ENCODE measurements at regions not wholly inside any gene's neighbourhood (a gene's known extent, or its start where the extent isn't known, plus 50 kb on each side); places are given as distances from the start of the nearest gene placed in this dataset.

GRCh38 chr11:98600786-98601773 is 419.7 kb upstream of the CNTN5 start:
- no peaks in the 10 kb centered on the region for H3K4me1 ChIP-seq
- no peak overlapping the region for H3K27ac ChIP-seq
- intact Hi-C loops (cut with DNase I), result no loop called here
- H3K4me3 ChIP-seq, result no peak overlapping the region
- no peak for TF ChIP-seq CTCF (IDR thresholded peaks at IDR 0.05)
- no peaks in the 10 kb centered on the region for H3K27me3 ChIP-seq
- H3K9me3 ChIP-seq, result no peaks in the 10 kb centered on the region
- ATAC-seq, result peak; percentile 94
- no peaks in the 10 kb centered on the region for H3K36me3 ChIP-seq
- DNase-seq, result peak; percentile 85

GRCh38 chr11:98616098-98616655 is 404.6 kb upstream of the CNTN5 start:
- H3K9me3 ChIP-seq, result peaks cover 3% of the 10 kb centered on the region
- intact Hi-C loops (cut with DNase I), result no loop called here
- no peaks in the 10 kb centered on the region for H3K4me1 ChIP-seq
- H3K36me3 ChIP-seq, result no peaks in the 10 kb centered on the region
- peak; percentile 51 for ATAC-seq
- no peak for DNase-seq
- TF ChIP-seq CTCF (IDR thresholded peaks at IDR 0.05), result no peak
- H3K27ac ChIP-seq, result no peak overlapping the region
- H3K27me3 ChIP-seq, result no peaks in the 10 kb centered on the region
- no peak overlapping the region for H3K4me3 ChIP-seq

- no peak overlapping the region for H3K4me3 ChIP-seq
- no peaks in the 10 kb centered on the region for H3K4me1 ChIP-seq
- no peaks in the 10 kb centered on the region for H3K36me3 ChIP-seq
- H3K27me3 ChIP-seq, result no peaks in the 10 kb centered on the region
- ATAC-seq (no peak), DNase-seq (no peak)
- H3K9me3 ChIP-seq, result peaks cover 3% of the 10 kb centered on the region
- intact Hi-C loops (cut with DNase I), result no loop called here
- no peak for TF ChIP-seq CTCF (IDR thresholded peaks at IDR 0.05)
- no peak overlapping the region for H3K27ac ChIP-seq
These were observed 399.0 kb upstream of the CNTN5 start for GRCh38 chr11:98621767-98622166.

- H3K27me3 ChIP-seq, result no peaks in the 10 kb centered on the region
- no peaks in the 10 kb centered on the region for H3K36me3 ChIP-seq
- no peak for DNase-seq
- no peak overlapping the region for H3K4me3 ChIP-seq
- intact Hi-C loops (cut with DNase I), result no loop called here
- H3K27ac ChIP-seq, result no peak overlapping the region
- no peak for TF ChIP-seq CTCF (IDR thresholded peaks at IDR 0.05)
- ATAC-seq, result no peak
- no peaks in the 10 kb centered on the region for H3K4me1 ChIP-seq
- H3K9me3 ChIP-seq, result no peaks in the 10 kb centered on the region
These were observed 395.2 kb upstream of the CNTN5 start for GRCh38 chr11:98625526-98625925.

- Histone ChIP-seq H3K4me3 (no peak overlapping the region), H3K27ac (no peak overlapping the region), H3K27me3 (no peaks in the 10 kb centered on the region), H3K9me3 (no peaks in the 10 kb centered on the region), H3K36me3 (no peaks in the 10 kb centered on the region), H3K4me1 (no peaks in the 10 kb centered on the region)
- no peak for TF ChIP-seq CTCF (IDR thresholded peaks at IDR 0.05)
- no peak for ATAC-seq
- intact Hi-C loops (cut with DNase I), result no loop called here
- DNase-seq, result no peak
These were observed 390.0 kb upstream of the CNTN5 start for GRCh38 chr11:98630736-98631135.

Data from upper lobe of right lung (tissue), 1 donor.